VCaP (cell line): ENCODE measurements at regions not wholly inside any gene's neighbourhood (a gene's known extent, or its start where the extent isn't known, plus 50 kb on each side); places are given as distances from the start of the nearest gene placed in this dataset.
"Not testable (repeated sequence)": the region's sequence is repeated elsewhere in the genome, so short reads cannot be mapped to it uniquely, and the experiment has no call there.

Experiments
- H3K27ac ChIP-seq: fragments of 450-650 bp; 2 replicates; pipeline ENCODE4 v1.5.1; 2017
- TF ChIP-seq, protein P1 (sequence below): fragments of 450-650 bp; conservative IDR thresholded peaks from 2 replicates; pipeline ENCODE4 v1.5.1; 2017; ENCODE audit warnings: mild to moderate bottlenecking, moderate library complexity

DNA sequence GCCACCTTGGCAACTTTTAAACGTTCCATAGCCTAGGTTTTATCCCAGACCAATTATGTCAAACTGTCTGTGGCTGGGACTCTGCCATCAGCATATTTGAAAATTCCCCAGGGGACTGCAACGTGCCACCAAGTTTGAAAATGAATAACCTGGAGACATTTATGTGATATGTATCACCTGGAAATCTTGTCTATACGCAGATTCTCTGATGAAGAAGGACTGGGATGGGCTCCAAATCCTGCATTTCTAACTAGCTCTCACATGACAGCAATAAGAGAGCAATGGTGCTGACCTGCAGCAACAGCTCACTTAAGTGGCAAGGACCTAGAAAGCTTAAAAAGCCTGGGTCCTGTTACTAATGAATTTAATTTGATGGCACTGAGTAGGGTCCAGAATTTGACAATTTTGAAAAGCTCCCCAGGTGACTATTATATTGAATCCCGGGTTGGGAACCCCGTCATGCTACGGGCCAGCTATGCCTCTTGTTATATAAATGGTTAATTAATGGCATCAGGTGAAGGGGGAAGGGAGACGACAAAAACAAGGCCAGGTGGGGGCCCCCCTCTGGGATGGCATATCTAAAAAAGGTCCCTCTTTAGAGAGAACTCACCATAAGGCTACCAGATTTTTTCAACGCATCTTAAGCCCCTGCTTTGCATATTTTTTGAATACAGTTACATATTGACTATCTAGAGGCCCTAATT is 213.7 kb downstream of the ZIC5 start:
- H3K27ac ChIP-seq, result no peak overlapping the region
- TF ChIP-seq, protein P1, sequence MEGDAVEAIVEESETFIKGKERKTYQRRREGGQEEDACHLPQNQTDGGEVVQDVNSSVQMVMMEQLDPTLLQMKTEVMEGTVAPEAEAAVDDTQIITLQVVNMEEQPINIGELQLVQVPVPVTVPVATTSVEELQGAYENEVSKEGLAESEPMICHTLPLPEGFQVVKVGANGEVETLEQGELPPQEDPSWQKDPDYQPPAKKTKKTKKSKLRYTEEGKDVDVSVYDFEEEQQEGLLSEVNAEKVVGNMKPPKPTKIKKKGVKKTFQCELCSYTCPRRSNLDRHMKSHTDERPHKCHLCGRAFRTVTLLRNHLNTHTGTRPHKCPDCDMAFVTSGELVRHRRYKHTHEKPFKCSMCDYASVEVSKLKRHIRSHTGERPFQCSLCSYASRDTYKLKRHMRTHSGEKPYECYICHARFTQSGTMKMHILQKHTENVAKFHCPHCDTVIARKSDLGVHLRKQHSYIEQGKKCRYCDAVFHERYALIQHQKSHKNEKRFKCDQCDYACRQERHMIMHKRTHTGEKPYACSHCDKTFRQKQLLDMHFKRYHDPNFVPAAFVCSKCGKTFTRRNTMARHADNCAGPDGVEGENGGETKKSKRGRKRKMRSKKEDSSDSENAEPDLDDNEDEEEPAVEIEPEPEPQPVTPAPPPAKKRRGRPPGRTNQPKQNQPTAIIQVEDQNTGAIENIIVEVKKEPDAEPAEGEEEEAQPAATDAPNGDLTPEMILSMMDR, result no peak

- no peak overlapping the region for H3K27ac ChIP-seq
- TF ChIP-seq, protein P1, result no peak
Observed at GRCh38 chr13:99756281-99756680, 215.3 kb downstream of the ZIC5 start.

DNA sequence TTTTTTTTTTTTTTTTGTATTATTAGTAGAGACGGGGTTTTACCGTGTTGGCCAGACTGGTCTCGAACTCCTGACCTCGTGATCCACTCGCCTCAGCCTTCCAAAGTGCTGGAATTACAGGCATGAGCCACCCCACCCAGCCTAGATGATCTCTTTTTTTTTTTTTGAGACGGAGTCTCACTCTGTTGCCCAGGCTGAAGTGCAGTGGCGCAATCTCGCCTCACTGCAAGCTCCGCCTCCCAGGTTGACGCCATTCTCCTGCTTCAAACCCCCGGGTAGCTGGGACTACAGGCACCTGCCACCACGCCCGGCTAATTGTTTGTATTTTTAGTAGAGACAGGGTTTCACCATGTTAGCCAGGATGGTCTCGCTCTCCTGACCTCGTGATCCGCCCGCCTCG is 216.8 kb downstream of the ZIC5 start:
- not testable (repeated sequence) for H3K27ac ChIP-seq

GRCh38 chr13:99752373-99752772 is 219.2 kb downstream of the ZIC5 start:
- TF ChIP-seq, protein P1, result no peak
- H3K27ac ChIP-seq, result no peak overlapping the region

- no peak overlapping the region for H3K27ac ChIP-seq
- TF ChIP-seq, protein P1, result no peak
Observed at GRCh38 chr13:99751517-99752199, 219.9 kb downstream of the ZIC5 start.

- TF ChIP-seq, protein P1, result no peak
- H3K27ac ChIP-seq, result no peak overlapping the region
Observed at GRCh38 chr13:99750951-99751350, 220.6 kb downstream of the ZIC5 start.

- H3K27ac ChIP-seq, result no peak overlapping the region
- TF ChIP-seq, protein P1, result no peak
Observed at GRCh38 chr13:99749271-99750019, 222.1 kb downstream of the ZIC5 start.
